Epithelial cell of esophagus (primary cell): ENCODE measurements at regions not wholly inside any gene's neighbourhood (a gene's known extent, or its start where the extent isn't known, plus 50 kb on each side); places are given as distances from the start of the nearest gene placed in this dataset.

ENCODE experiments used
- DNase-seq: peaks from one replicate; pipeline ENCODE4 v3.0.0; 2010; ENCODE audit warnings: low read depth
- H3K4me3 ChIP-seq: 2 replicates; pipeline ENCODE4 v1.5.1; 2011; ENCODE audit warnings: mild to moderate bottlenecking, low read length, control low read depth
- TF ChIP-seq, protein P1 (sequence below): IDR thresholded peaks from 2 replicates; pipeline ENCODE4 v1.5.1; 2011; ENCODE audit warnings: low read depth, mild to moderate bottlenecking, low read length, control low read depth, inconsistent platforms; ENCODE audit not compliant: insufficient read depth; ENCODE audit errors: missing control alignments

DNA sequence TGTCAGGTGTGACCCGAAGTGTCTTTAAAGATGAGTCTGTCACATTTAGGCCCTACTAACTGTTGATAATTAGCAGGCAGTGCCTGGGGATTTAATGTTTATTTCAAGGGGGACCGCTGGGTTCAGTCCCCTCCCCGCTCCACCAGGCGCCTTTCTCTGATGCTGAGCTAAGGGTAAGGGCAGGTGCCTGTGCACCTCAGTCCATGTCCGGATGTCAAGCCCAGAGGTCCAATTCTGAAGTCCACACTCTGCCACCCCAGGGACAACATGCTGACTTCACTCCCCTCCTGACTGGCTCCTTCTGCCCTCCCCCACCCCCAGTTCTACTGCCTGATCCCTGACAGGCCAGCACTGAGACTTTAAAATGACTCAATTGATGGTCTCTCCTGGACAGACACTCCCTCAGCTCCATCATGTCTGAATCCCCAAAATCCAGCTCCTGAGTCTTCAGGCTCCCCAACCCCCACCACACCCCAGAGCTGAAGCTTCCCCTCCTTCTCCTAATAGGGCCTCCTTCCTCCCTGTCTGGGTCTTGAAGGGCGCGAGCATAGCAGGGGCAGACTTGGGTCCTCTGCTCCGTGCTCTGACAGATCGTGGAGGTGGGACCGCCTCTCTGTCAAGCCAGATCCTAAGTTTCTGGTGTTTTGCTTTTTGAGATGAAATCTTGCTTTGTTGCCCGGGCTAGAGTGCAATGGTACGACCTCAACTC lies 49.8 kb upstream of the ANO1 start:
- TF ChIP-seq, protein P1, sequence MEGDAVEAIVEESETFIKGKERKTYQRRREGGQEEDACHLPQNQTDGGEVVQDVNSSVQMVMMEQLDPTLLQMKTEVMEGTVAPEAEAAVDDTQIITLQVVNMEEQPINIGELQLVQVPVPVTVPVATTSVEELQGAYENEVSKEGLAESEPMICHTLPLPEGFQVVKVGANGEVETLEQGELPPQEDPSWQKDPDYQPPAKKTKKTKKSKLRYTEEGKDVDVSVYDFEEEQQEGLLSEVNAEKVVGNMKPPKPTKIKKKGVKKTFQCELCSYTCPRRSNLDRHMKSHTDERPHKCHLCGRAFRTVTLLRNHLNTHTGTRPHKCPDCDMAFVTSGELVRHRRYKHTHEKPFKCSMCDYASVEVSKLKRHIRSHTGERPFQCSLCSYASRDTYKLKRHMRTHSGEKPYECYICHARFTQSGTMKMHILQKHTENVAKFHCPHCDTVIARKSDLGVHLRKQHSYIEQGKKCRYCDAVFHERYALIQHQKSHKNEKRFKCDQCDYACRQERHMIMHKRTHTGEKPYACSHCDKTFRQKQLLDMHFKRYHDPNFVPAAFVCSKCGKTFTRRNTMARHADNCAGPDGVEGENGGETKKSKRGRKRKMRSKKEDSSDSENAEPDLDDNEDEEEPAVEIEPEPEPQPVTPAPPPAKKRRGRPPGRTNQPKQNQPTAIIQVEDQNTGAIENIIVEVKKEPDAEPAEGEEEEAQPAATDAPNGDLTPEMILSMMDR: no peak
- DNase-seq: no peak
- H3K4me3 ChIP-seq: no peak overlapping the region
